K562 (cell line): ENCODE measurements at regions not wholly inside any gene's neighbourhood (a gene's known extent, or its start where the extent isn't known, plus 50 kb on each side); places are given as distances from the start of the nearest gene placed in this dataset.

Experiments used
- ATAC-seq: fragments of 200-7000 bp; cut with Tn5 transposase; 3 replicates; pipeline ENCODE4 v1.9.1; 2020; ENCODE audit warnings: moderate library complexity
- BruUV-seq: library from RNA; stranded (reverse); fragments of 400-500 nt; replicated peaks from 2 replicates; lab custom pipeline; 2021; lab: Mats Ljungman, UMichigan
- CTCF ChIA-PET: fragments of 300-600 bp; formaldehyde crosslinking; extraction: SDS; loops from one replicate; lab custom pipeline; 2021; ENCODE audit warnings: low intra/inter-chr PET ratio; lab: Yijun Ruan, JAX
- POLR2A ChIA-PET: fragments of 300-600, 350-650 bp; sonication (Branson Sonifier 250); formaldehyde crosslinking; extraction: SDS; loops from one replicate; lab custom pipeline; 2021; ENCODE audit warnings: antibody characterized with exemption, inconsistent platforms; lab: Yijun Ruan, JAX
- DNase-seq, 4 experiments: peaks; one replicate each; pipeline versions ENCODE4 v3.0.0 to v3.0.0-alpha.2; 2011 to 2018; ENCODE audit warnings: low spot score in 3 of 4, mixed read lengths in 3 of 4; ENCODE audit errors: extremely low read depth in 1 of 4
- FAIRE-seq: peaks from 2 replicates; lab custom pipeline; 2011; peaks lifted over from hg19 to GRCh38; lab: Jason Lieb, UNC
- H2AFZ ChIP-seq: 2 replicates; pipeline ENCODE4 v1.6.0; 2011; ENCODE audit warnings: low read depth, low read length, control low read depth, inconsistent platforms
- H3K27ac ChIP-seq: fragments of 200-600 bp; 3 replicates; pipeline ENCODE4 v1.8.0; 2011; ENCODE audit warnings: low read depth, mild to moderate bottlenecking, control low read depth, inconsistent platforms, low read length, moderate library complexity, mixed read lengths; ENCODE audit errors: extremely low read depth
- H3K27me3 ChIP-seq, 2 experiments: fragments of 300-600 bp in 1 of 2; 2 replicates in 1 of 2; 3 replicates in 1 of 2; pipeline versions ENCODE4 v1.6.0 to v1.8.0; 2011; ENCODE audit warnings: inconsistent platforms in 2 of 2, low read length in 2 of 2, mild to moderate bottlenecking in 1 of 2, mixed read lengths in 1 of 2, moderate library complexity in 1 of 2; ENCODE audit not compliant: control insufficient read depth in 2 of 2, insufficient read depth in 2 of 2
- H3K36me3 ChIP-seq: fragments of 300-600 bp; 3 replicates; pipeline ENCODE4 v1.8.0; 2011; ENCODE audit warnings: mild to moderate bottlenecking, low read length, inconsistent platforms; ENCODE audit not compliant: control insufficient read depth, insufficient read depth
- H3K4me1 ChIP-seq, 2 experiments: fragments of 200-600 bp in 1 of 2; replicated peaks in 1 of 2; 2 replicates in 1 of 2; 3 replicates in 1 of 2; pipeline versions ENCODE4 v1.5.1 to v1.8.0; 2011; ENCODE audit warnings: inconsistent platforms in 2 of 2, low read length in 2 of 2, mild to moderate bottlenecking in 1 of 2, mixed read lengths in 1 of 2, moderate library complexity in 1 of 2; ENCODE audit not compliant: control insufficient read depth in 2 of 2, insufficient read depth in 2 of 2
- H3K4me2 ChIP-seq: 2 replicates; pipeline ENCODE4 v1.6.1; 2011; ENCODE audit warnings: low read length, control low read depth, inconsistent platforms, mixed read lengths; ENCODE audit not compliant: insufficient read depth
- H3K4me3 ChIP-seq: fragments of 200-600 bp; sonication (generic), shearing (Covaris generic); 2 replicates; pipeline ENCODE4 v1.5.1; 2016; ENCODE audit warnings: control low read depth, inconsistent platforms
- H3K79me2 ChIP-seq: fragments of 200-600 bp; 3 replicates; pipeline ENCODE4 v1.8.0; 2011; ENCODE audit warnings: low read length, inconsistent platforms; ENCODE audit not compliant: control insufficient read depth, insufficient read depth
- H3K9ac ChIP-seq, 2 experiments: 2 replicates each; pipeline versions ENCODE4 v1.6.0 to v1.6.1; 2011; ENCODE audit warnings: low read depth in 2 of 2, low read length in 2 of 2, control low read depth in 1 of 2, inconsistent platforms in 1 of 2, mild to moderate bottlenecking in 1 of 2, mixed read lengths in 1 of 2; ENCODE audit not compliant: insufficient read depth in 1 of 2
- H3K9me1 ChIP-seq: one replicate; pipeline ENCODE4 v1.6.0; 2011; ENCODE audit warnings: inconsistent platforms, mild to moderate bottlenecking, low read length, moderate library complexity; ENCODE audit not compliant: control insufficient read depth, insufficient read depth
- H3K9me3 ChIP-seq: replicated peaks from 2 replicates; pipeline ENCODE4 v1.5.1; 2011; ENCODE audit warnings: low read depth, low read length, inconsistent platforms; ENCODE audit not compliant: control insufficient read depth, insufficient read depth
- H4K20me1 ChIP-seq: replicated peaks from 2 replicates; pipeline ENCODE4 v1.6.1; 2011; ENCODE audit warnings: low read length, inconsistent platforms, mixed read lengths; ENCODE audit not compliant: control insufficient read depth, insufficient read depth
- MEF2D ChIP-seq: conservative IDR thresholded peaks from 2 replicates; pipeline ENCODE4 v1.6.1; 2016; ENCODE audit warnings: low read depth, missing genetic modification characterization, missing compliant biosample characterization
- MGA ChIP-seq: fragments of 450-650 bp; IDR thresholded peaks from 2 replicates; pipeline ENCODE4 v1.6.1; 2016; ENCODE audit warnings: mild to moderate bottlenecking, moderate library complexity
- MTA1 ChIP-seq: fragments of 450-650 bp; IDR thresholded peaks from 2 replicates; pipeline ENCODE4 v1.6.1; 2017; ENCODE audit warnings: borderline replicate concordance
- NFATC3 ChIP-seq: fragments of 450-650 bp; IDR thresholded peaks from 2 replicates; pipeline ENCODE4 v1.6.1; 2017; ENCODE audit warnings: mild to moderate bottlenecking
- PREB ChIP-seq: sonication (generic); formaldehyde crosslinking; IDR thresholded peaks from 2 replicates; pipeline ENCODE4 v1.8.1; 2023; ENCODE audit warnings: mild to moderate bottlenecking, missing genetic modification reagents
- ZFP30 ChIP-seq: fragments of 250-450 bp; sonication (Bioruptor Pico); IDR thresholded peaks from 2 replicates; pipeline ENCODE4 v1.8.0; 2022; ENCODE audit warnings: moderate library complexity, mild to moderate bottlenecking, inconsistent platforms, borderline replicate concordance
- ZNF512 ChIP-seq: IDR thresholded peaks from 2 replicates; pipeline ENCODE4 v1.6.1; 2016; ENCODE audit warnings: missing genetic modification characterization, missing compliant biosample characterization
- ZNF780A ChIP-seq: fragments of 250-450 bp; sonication (Bioruptor Pico); IDR thresholded peaks from 2 replicates; pipeline ENCODE4 v1.5.0; 2021; ENCODE audit warnings: mild to moderate bottlenecking
- WGBS: fragments of 100-300 bp; shearing (Covaris generic); methylation state at CpG from one replicate; pipeline ENCODE4 v1.1.6; 2016; ENCODE audit warnings: low coverage, mixed read lengths; ENCODE audit not compliant: insufficient coverage; ENCODE audit errors: missing lambda C conversion rate; 5-methylcytosine and 5-hydroxymethylcytosine counted together
- in situ Hi-C: fragments of 300-500 bp; cut with MboI; formaldehyde crosslinking; loops from 4 replicates; pipeline ENCODE4 v1.15.0; 2018; ENCODE audit warnings: inconsistent platforms, mixed read lengths
- intact Hi-C: fragments of 100-400 bp; cut with micrococcal nuclease; formaldehyde crosslinking; loops from 2 replicates; pipeline ENCODE4 v1.14.2; 2022

- TF ChIP-seq ZFP30 (no peak), ZNF512 (tag) (no peak)
- TF ChIP-seq, all 486 proteins: peak for 0
These were observed 104.6 kb upstream of the HTR1E start (continued) for GRCh38 chr6:86832686-86833085.

DNA sequence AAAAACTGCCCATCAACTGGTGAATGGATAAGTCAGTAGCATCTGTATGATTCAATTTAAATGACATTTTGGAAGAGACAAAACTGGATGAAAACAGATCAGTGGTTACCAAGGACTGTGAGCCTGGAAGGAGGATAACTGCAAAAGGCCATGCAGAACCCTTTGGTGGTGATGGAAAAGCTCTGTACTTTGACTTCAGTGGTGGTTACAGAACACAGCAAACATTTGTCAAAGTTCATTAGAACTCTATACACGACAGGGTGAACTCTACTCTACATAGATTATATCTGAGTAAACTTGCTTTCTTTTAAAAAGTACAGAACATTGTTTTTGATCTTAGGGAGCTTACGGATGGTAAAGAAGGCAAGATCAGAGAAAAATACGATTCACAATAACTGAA, 111.9 kb upstream of the HTR1E start:
- no peak overlapping the region for H3K4me3 ChIP-seq
- no peak overlapping the region for H3K27ac ChIP-seq
- H3K4me2 ChIP-seq: no peak overlapping the region
- no peak overlapping the region for H3K9ac ChIP-seq
- no peaks in the 10 kb centered on the region for H3K9me3 ChIP-seq
- H2AFZ ChIP-seq: no peak overlapping the region
- no TSS peak for BruUV-seq
- FAIRE-seq (no peak), ATAC-seq (no peak), DNase-seq (no peak)
- H3K27me3 ChIP-seq: no peaks in the 10 kb centered on the region
- 0% methylated on average over 3 of the region's 3 CpGs for WGBS
- no peaks in the 10 kb centered on the region for H3K79me2 ChIP-seq
- ChIA-PET POLR2A (no interaction called here), CTCF (no interaction called here)
- no peaks in the 10 kb centered on the region for H3K4me1 ChIP-seq
- H3K36me3 ChIP-seq: no peaks in the 10 kb centered on the region
- in situ Hi-C loops: no loop called here
- intact Hi-C loops: no loop called here
- H4K20me1 ChIP-seq: no peaks in the 10 kb centered on the region
- no peaks in the 10 kb centered on the region for H3K9me1 ChIP-seq
- TF ChIP-seq MEF2D (tag): no peak
- no peak for TF ChIP-seq ZNF780A (CRISPR knock-in tag)
- no peak for TF ChIP-seq MGA
- TF ChIP-seq NFATC3: no peak
- TF ChIP-seq PREB (CRISPR knock-in tag): no peak
- no peak for TF ChIP-seq MTA1
